HUES6 (cell line): ENCODE measurements at regions not wholly inside any gene's neighbourhood (a gene's known extent, or its start where the extent isn't known, plus 50 kb on each side); places are given as distances from the start of the nearest gene placed in this dataset.
"Not testable (repeated sequence)": the region's sequence is repeated elsewhere in the genome, so short reads cannot be mapped to it uniquely, and the experiment has no call there.

Experiments used
- H3K27ac ChIP-seq: 2 replicates; pipeline ENCODE4 v1.7.0; 2013; ENCODE audit warnings: low read depth, mild to moderate bottlenecking, low read length, inconsistent platforms
- H3K27me3 ChIP-seq: 2 replicates; pipeline ENCODE4 v1.6.1; 2013; ENCODE audit warnings: low read length; ENCODE audit not compliant: control insufficient read depth, insufficient read depth
- H3K36me3 ChIP-seq: 2 replicates; pipeline ENCODE4 v1.6.1; 2013; ENCODE audit warnings: low read length; ENCODE audit not compliant: control insufficient read depth, insufficient read depth
- H3K4me1 ChIP-seq: 2 replicates; pipeline ENCODE4 v1.6.1; 2013; ENCODE audit warnings: low read length; ENCODE audit not compliant: control insufficient read depth, insufficient read depth
- H3K4me3 ChIP-seq: 2 replicates; pipeline ENCODE4 v1.5.1; 2013; ENCODE audit warnings: low read depth, low read length
- H3K9ac ChIP-seq: one replicate; pipeline ENCODE4 v1.6.1; 2013; ENCODE audit warnings: mild to moderate bottlenecking, low read length
- H3K9me3 ChIP-seq: 2 replicates; pipeline ENCODE4 v1.6.1; 2013; ENCODE audit warnings: low read depth, low read length; ENCODE audit not compliant: control insufficient read depth, insufficient read depth

- not testable (repeated sequence) for H3K4me3 ChIP-seq
Observed at GRCh38 chr2:212786088-212786487, 247.5 kb upstream of the ERBB4 start.

GRCh38 chr2:212777020-212777491 lies 238.5 kb upstream of the ERBB4 start:
- Histone ChIP-seq H3K4me3 (no peak overlapping the region), H3K9ac (no peak overlapping the region), H3K27ac (no peak overlapping the region), H3K36me3 (no peaks in the 10 kb centered on the region), H3K4me1 (no peaks in the 10 kb centered on the region), H3K9me3 (no peaks in the 10 kb centered on the region), H3K27me3 (no peaks in the 10 kb centered on the region)

More at GRCh38 chr2:212786088-212786487, 247.5 kb upstream of the ERBB4 start:
- H3K9me3 ChIP-seq: peaks cover 11% of the 10 kb centered on the region
- not testable (repeated sequence) for H3K4me1 ChIP-seq, H3K36me3 ChIP-seq, H3K27ac ChIP-seq, H3K27me3 ChIP-seq, H3K9ac ChIP-seq

GRCh38 chr2:212773808-212774339 lies 235.3 kb upstream of the ERBB4 start:
- no peak overlapping the region for H3K27ac ChIP-seq
- no peak overlapping the region for H3K4me3 ChIP-seq
- H3K9me3 ChIP-seq: no peaks in the 10 kb centered on the region
- no peaks in the 10 kb centered on the region for H3K36me3 ChIP-seq
- no peak overlapping the region for H3K9ac ChIP-seq
- no peaks in the 10 kb centered on the region for H3K4me1 ChIP-seq
- H3K27me3 ChIP-seq: no peaks in the 10 kb centered on the region

GRCh38 chr2:212770240-212770639 lies 231.6 kb upstream of the ERBB4 start:
- Histone ChIP-seq H3K9me3 (no peaks in the 10 kb centered on the region), H3K27ac (no peak overlapping the region), H3K27me3 (no peaks in the 10 kb centered on the region), H3K9ac (no peak overlapping the region), H3K36me3 (no peaks in the 10 kb centered on the region), H3K4me3 (no peak overlapping the region), H3K4me1 (no peaks in the 10 kb centered on the region)

- Histone ChIP-seq H3K4me3 (no peak overlapping the region), H3K9ac (no peak overlapping the region), H3K9me3 (no peaks in the 10 kb centered on the region), H3K36me3 (no peaks in the 10 kb centered on the region), H3K4me1 (no peaks in the 10 kb centered on the region), H3K27me3 (no peaks in the 10 kb centered on the region), H3K27ac (no peak overlapping the region)
Observed at GRCh38 chr2:212766921-212767320, 228.3 kb upstream of the ERBB4 start.

- H3K9ac ChIP-seq: no peak overlapping the region
- peaks cover 5% of the 10 kb centered on the region; the same call in 1 of the 2 replicates for H3K4me1 ChIP-seq
- peaks cover 17% of the 10 kb centered on the region for H3K9me3 ChIP-seq
- H3K4me3 ChIP-seq: no peak overlapping the region
- no peak overlapping the region for H3K27ac ChIP-seq
- H3K36me3 ChIP-seq: no peaks in the 10 kb centered on the region
- H3K27me3 ChIP-seq: no peaks in the 10 kb centered on the region
Observed at GRCh38 chr2:212752730-212753351, 214.2 kb upstream of the ERBB4 start.

- no peak overlapping the region for H3K4me3 ChIP-seq
- H3K9me3 ChIP-seq: no peaks in the 10 kb centered on the region
- H3K27ac ChIP-seq: no peak overlapping the region
- H3K4me1 ChIP-seq: no peaks in the 10 kb centered on the region
- H3K36me3 ChIP-seq: no peaks in the 10 kb centered on the region
- H3K9ac ChIP-seq: no peak overlapping the region
- H3K27me3 ChIP-seq: no peaks in the 10 kb centered on the region
Observed at GRCh38 chr2:212745359-212745758, 206.8 kb upstream of the ERBB4 start.

GRCh38 chr2:212737392-212738172 lies 199.0 kb upstream of the ERBB4 start:
- Histone ChIP-seq H3K27me3 (no peaks in the 10 kb centered on the region), H3K9me3 (no peaks in the 10 kb centered on the region), H3K4me3 (no peak overlapping the region), H3K36me3 (no peaks in the 10 kb centered on the region), H3K9ac (no peak overlapping the region), H3K4me1 (no peaks in the 10 kb centered on the region), H3K27ac (no peak overlapping the region)

- Histone ChIP-seq H3K9ac (no peak overlapping the region), H3K27me3 (no peaks in the 10 kb centered on the region), H3K27ac (no peak overlapping the region), H3K4me1 (no peaks in the 10 kb centered on the region), H3K4me3 (no peak overlapping the region), H3K9me3 (no peaks in the 10 kb centered on the region), H3K36me3 (no peaks in the 10 kb centered on the region)
Observed at GRCh38 chr2:212736385-212736726, 197.8 kb upstream of the ERBB4 start.

- H3K4me3 ChIP-seq: no peak overlapping the region
- H3K36me3 ChIP-seq: no peaks in the 10 kb centered on the region
- H3K9ac ChIP-seq: no peak overlapping the region
- H3K9me3 ChIP-seq: no peaks in the 10 kb centered on the region
- no peaks in the 10 kb centered on the region for H3K4me1 ChIP-seq
- no peak overlapping the region for H3K27ac ChIP-seq
- H3K27me3 ChIP-seq: no peaks in the 10 kb centered on the region
Observed at GRCh38 chr2:212733273-212733672, 194.7 kb upstream of the ERBB4 start.

GRCh38 chr2:212732860-212733259 lies 194.3 kb upstream of the ERBB4 start:
- no peak overlapping the region for H3K4me3 ChIP-seq
- no peak overlapping the region for H3K9ac ChIP-seq
- H3K36me3 ChIP-seq: no peaks in the 10 kb centered on the region
- no peaks in the 10 kb centered on the region for H3K27me3 ChIP-seq
- H3K9me3 ChIP-seq: no peaks in the 10 kb centered on the region
- H3K4me1 ChIP-seq: no peaks in the 10 kb centered on the region
- no peak overlapping the region for H3K27ac ChIP-seq
